GM12878 (cell line): ENCODE measurements at regions not wholly inside any gene's neighbourhood (a gene's known extent, or its start where the extent isn't known, plus 50 kb on each side); places are given as distances from the start of the nearest gene placed in this dataset.

ENCODE experiments used
- ATAC-seq: fragments of 200-7000 bp; cut with Tn5 transposase; 3 replicates; pipeline ENCODE4 v1.9.1; 2020; ENCODE audit warnings: mild to moderate bottlenecking, moderate library complexity
- BruUV-seq: library from RNA; stranded (reverse); fragments of 400-500 nt; replicated peaks from 2 replicates; lab custom pipeline; 2021; lab: Mats Ljungman, UMichigan
- CTCF ChIA-PET: fragments of 300-600 bp; sonication (Branson Sonifier 250); formaldehyde crosslinking; extraction: SDS; loops from one replicate; lab custom pipeline; 2021; ENCODE audit warnings: inconsistent platforms; lab: Yijun Ruan, JAX
- POLR2A ChIA-PET: fragments of 350-600 bp; formaldehyde crosslinking; extraction: SDS; loops from one replicate; lab custom pipeline; 2021; ENCODE audit warnings: inconsistent platforms; lab: Charles Lee
- RAD21 ChIA-PET: fragments of 300-600 bp; sonication (Branson Sonifier 250); formaldehyde crosslinking; loops from one replicate; lab custom pipeline; 2023; ENCODE audit warnings: antibody characterized with exemption; ENCODE audit not compliant: unreplicated experiment; lab: Charles Lee
- SMC1A ChIA-PET: fragments of 300-600 bp; sonication (Branson Sonifier 250); formaldehyde crosslinking; loops from one replicate; lab custom pipeline; 2023; ENCODE audit not compliant: unreplicated experiment, uncharacterized antibody; lab: Charles Lee
- DNase-seq: peaks from one replicate; pipeline ENCODE4 v3.0.0-alpha.2; 2011; ENCODE audit warnings: low read depth, low spot score
- FAIRE-seq: peaks from 3 replicates; lab custom pipeline; 2011; peaks lifted over from hg19 to GRCh38; lab: Jason Lieb, UNC
- H2AFZ ChIP-seq: 2 replicates; pipeline ENCODE4 v1.6.0; 2011; ENCODE audit warnings: low read depth, low read length, control low read depth; ENCODE audit not compliant: control insufficient read depth
- H3K27ac ChIP-seq: 2 replicates; pipeline ENCODE4 v1.5.1; 2011; ENCODE audit warnings: control low read depth; ENCODE audit not compliant: control insufficient read depth, insufficient read depth
- H3K27me3 ChIP-seq, 2 experiments: replicated peaks in 1 of 2; 2 replicates each; pipeline versions ENCODE4 v1.6.0 to v1.6.1; 2011; ENCODE audit warnings: low read length in 1 of 2; ENCODE audit not compliant: control insufficient read depth in 2 of 2, insufficient read depth in 2 of 2
- H3K36me3 ChIP-seq, 2 experiments: 2 replicates each; pipeline ENCODE4 v1.5.1; 2011; ENCODE audit warnings: low read length in 1 of 2; ENCODE audit not compliant: control insufficient read depth in 2 of 2, insufficient read depth in 2 of 2
- H3K4me1 ChIP-seq: 2 replicates; pipeline ENCODE4 v1.6.1; 2011; ENCODE audit warnings: mild to moderate bottlenecking, low read length, moderate library complexity, mixed read lengths; ENCODE audit not compliant: control insufficient read depth, insufficient read depth
- H3K4me2 ChIP-seq: 2 replicates; pipeline ENCODE4 v1.6.0; 2011; ENCODE audit warnings: control low read depth; ENCODE audit not compliant: control insufficient read depth, insufficient read depth
- H3K4me3 ChIP-seq: fragments of 200-600 bp; sonication (generic); 2 replicates; pipeline ENCODE4 v1.5.1; 2016
- H3K79me2 ChIP-seq: 2 replicates; pipeline ENCODE4 v1.6.0; 2011; ENCODE audit warnings: low read length; ENCODE audit not compliant: control insufficient read depth, insufficient read depth
- H3K9ac ChIP-seq: 2 replicates; pipeline ENCODE4 v1.8.0; 2011; ENCODE audit warnings: low read length, control low read depth, mixed read lengths; ENCODE audit not compliant: control insufficient read depth, insufficient read depth
- H3K9me3 ChIP-seq: replicated peaks from 3 replicates; pipeline ENCODE4 v1.5.1; 2011; ENCODE audit warnings: mild to moderate bottlenecking, low read length; ENCODE audit not compliant: control insufficient read depth, insufficient read depth
- H4K20me1 ChIP-seq: 2 replicates; pipeline ENCODE4 v1.6.0; 2011; ENCODE audit not compliant: control insufficient read depth, insufficient read depth
- BMI1 ChIP-seq: fragments of 450-650 bp; IDR thresholded peaks from 2 replicates; pipeline ENCODE4 v1.6.1; 2016; ENCODE audit warnings: mild to moderate bottlenecking, moderate library complexity, borderline replicate concordance
- BRCA1 ChIP-seq: IDR thresholded peaks from 2 replicates; pipeline ENCODE4 v1.6.1; 2011; ENCODE audit warnings: low read depth, low read length, improper control_type of control experiment
- DPF2 ChIP-seq: fragments of 450-650 bp; IDR thresholded peaks from 2 replicates; pipeline ENCODE4 v1.6.1; 2017; ENCODE audit warnings: mild to moderate bottlenecking
- GATAD2B ChIP-seq: fragments of 450-650 bp; conservative IDR thresholded peaks from 2 replicates; pipeline ENCODE4 v1.6.1; 2017; ENCODE audit warnings: low read depth, mild to moderate bottlenecking, moderate library complexity
- IKZF1 ChIP-seq: fragments of 450-650 bp; conservative IDR thresholded peaks from 2 replicates; pipeline ENCODE4 v1.6.1; 2017; ENCODE audit warnings: antibody characterized with exemption, mild to moderate bottlenecking
- NFYB ChIP-seq: IDR thresholded peaks from 2 replicates; pipeline ENCODE4 v1.6.1; 2011; ENCODE audit warnings: low read depth, mild to moderate bottlenecking, low read length, improper control_type of control experiment, moderate library complexity; ENCODE audit not compliant: insufficient read depth
- SP1 ChIP-seq: IDR thresholded peaks from one replicate; pipeline ENCODE4 v1.6.1; 2011; ENCODE audit warnings: low read depth, low read length
- SREBF2 ChIP-seq: IDR thresholded peaks from 2 replicates; pipeline ENCODE4 v1.6.1; 2012; ENCODE audit warnings: mild to moderate bottlenecking, low read length
- STAT3 ChIP-seq: IDR thresholded peaks from 2 replicates; pipeline ENCODE4 v1.6.1; 2011; ENCODE audit warnings: low read depth, low read length, improper control_type of control experiment
- TCF7 ChIP-seq: IDR thresholded peaks from 2 replicates; pipeline ENCODE4 v1.6.1; 2014; ENCODE audit warnings: antibody characterized with exemption, borderline replicate concordance
- ZZZ3 ChIP-seq: IDR thresholded peaks from 2 replicates; pipeline ENCODE4 v1.6.1; 2011; ENCODE audit warnings: low read depth; ENCODE audit not compliant: control insufficient read depth, insufficient read length
- WGBS: methylation state at CpG from one replicate; pipeline ENCODE4 v1.1.6; 2016; ENCODE audit warnings: low lambda C conversion rate; ENCODE audit not compliant: insufficient replicate concordance, insufficient coverage; ENCODE audit errors: missing lambda C conversion rate; 5-methylcytosine and 5-hydroxymethylcytosine counted together
- in situ Hi-C: fragments of 300-500 bp; cut with MboI; formaldehyde crosslinking; loops from 9 replicates; pipeline ENCODE4 v1.14.3; 2018; ENCODE audit warnings: mixed read lengths
- intact Hi-C: fragments of 100-400 bp; cut with micrococcal nuclease; formaldehyde crosslinking; loops from one replicate; pipeline ENCODE4 v1.14.2; 2022; ENCODE audit not compliant: unreplicated experiment
- TF ChIP-seq, protein P1 (sequence below): fragments of 450-650 bp; IDR thresholded peaks from 2 replicates; pipeline ENCODE4 v1.6.1; 2017; ENCODE audit warnings: borderline replicate concordance
- TF ChIP-seq, protein P2 (sequence below): IDR thresholded peaks from 2 replicates; pipeline ENCODE4 v1.6.1; 2012; ENCODE audit warnings: low read depth, low read length, improper control_type of control experiment
- TF ChIP-seq, protein P3 (sequence below): fragments of 150-350 bp; IDR thresholded peaks from 2 replicates; pipeline ENCODE4 v1.6.1; 2016; ENCODE audit warnings: low read depth, low read length
- TF ChIP-seq, protein P4 (sequence below): IDR thresholded peaks from 2 replicates; pipeline ENCODE4 v1.6.1; 2012; ENCODE audit warnings: low read length, inconsistent platforms
- TF ChIP-seq, protein P5 (sequence below): fragments of 450-650 bp; formaldehyde crosslinking; IDR thresholded peaks from 2 replicates; pipeline ENCODE4 v1.4.0; 2020; ENCODE audit warnings: mild to moderate bottlenecking, moderate library complexity

DNA sequence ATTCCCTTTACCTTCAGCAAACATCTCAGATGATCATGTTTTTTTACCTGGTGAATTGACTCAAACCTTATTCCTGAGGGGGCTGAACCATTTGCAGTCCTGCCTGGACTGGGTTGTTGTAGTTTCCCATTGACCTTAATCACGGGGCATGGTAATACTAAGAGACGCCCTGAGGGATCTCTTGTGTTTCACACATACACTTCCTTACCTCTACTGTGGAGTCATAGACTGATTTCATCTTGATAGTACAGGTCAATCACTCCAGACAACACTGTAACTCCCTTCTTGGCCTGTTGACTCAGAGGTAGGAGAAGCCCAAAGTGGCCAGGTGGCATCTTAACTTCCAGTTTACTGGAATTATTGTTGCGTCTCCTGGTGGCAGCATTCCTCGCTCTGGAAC is 1064.0 kb upstream of the PCDH10 start:
- ChIA-PET POLR2A (no interaction called here), SMC1A (no interaction called here), RAD21 (no interaction called here), CTCF (no interaction called here)
- intact Hi-C loops, result no loop called here
- Histone ChIP-seq H3K9me3 (no peaks in the 10 kb centered on the region), H4K20me1 (no peaks in the 10 kb centered on the region), H3K9ac (no peak overlapping the region), H3K79me2 (no peaks in the 10 kb centered on the region), H3K4me1 (no peaks in the 10 kb centered on the region), H3K36me3 (no peaks in the 10 kb centered on the region), H3K4me3 (no peak overlapping the region), H3K4me2 (no peak overlapping the region), H3K27me3 (no peaks in the 10 kb centered on the region), H3K27ac (no peak overlapping the region), H2AFZ (no peak overlapping the region)
- WGBS, result 24% methylated on average over 4 of the region's 4 CpGs
- in situ Hi-C loops, result no loop called here
- DNase-seq (no peak), FAIRE-seq (no peak), ATAC-seq (no peak)
- no TSS peak for BruUV-seq
- TF ChIP-seq, protein P1, sequence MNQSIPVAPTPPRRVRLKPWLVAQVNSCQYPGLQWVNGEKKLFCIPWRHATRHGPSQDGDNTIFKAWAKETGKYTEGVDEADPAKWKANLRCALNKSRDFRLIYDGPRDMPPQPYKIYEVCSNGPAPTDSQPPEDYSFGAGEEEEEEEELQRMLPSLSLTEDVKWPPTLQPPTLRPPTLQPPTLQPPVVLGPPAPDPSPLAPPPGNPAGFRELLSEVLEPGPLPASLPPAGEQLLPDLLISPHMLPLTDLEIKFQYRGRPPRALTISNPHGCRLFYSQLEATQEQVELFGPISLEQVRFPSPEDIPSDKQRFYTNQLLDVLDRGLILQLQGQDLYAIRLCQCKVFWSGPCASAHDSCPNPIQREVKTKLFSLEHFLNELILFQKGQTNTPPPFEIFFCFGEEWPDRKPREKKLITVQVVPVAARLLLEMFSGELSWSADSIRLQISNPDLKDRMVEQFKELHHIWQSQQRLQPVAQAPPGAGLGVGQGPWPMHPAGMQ, result no peak
- no peak for TF ChIP-seq DPF2
- TF ChIP-seq SREBF2, result no peak
- no peak for TF ChIP-seq NFYB
- TF ChIP-seq, protein P2, sequence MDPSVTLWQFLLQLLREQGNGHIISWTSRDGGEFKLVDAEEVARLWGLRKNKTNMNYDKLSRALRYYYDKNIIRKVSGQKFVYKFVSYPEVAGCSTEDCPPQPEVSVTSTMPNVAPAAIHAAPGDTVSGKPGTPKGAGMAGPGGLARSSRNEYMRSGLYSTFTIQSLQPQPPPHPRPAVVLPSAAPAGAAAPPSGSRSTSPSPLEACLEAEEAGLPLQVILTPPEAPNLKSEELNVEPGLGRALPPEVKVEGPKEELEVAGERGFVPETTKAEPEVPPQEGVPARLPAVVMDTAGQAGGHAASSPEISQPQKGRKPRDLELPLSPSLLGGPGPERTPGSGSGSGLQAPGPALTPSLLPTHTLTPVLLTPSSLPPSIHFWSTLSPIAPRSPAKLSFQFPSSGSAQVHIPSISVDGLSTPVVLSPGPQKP, result no peak
- TF ChIP-seq GATAD2B, result no peak
- TF ChIP-seq TCF7, result no peak
- no peak for TF ChIP-seq SP1
- no peak for TF ChIP-seq ZZZ3
- no peak for TF ChIP-seq STAT3
- TF ChIP-seq IKZF1, result no peak
- TF ChIP-seq, protein P3, sequence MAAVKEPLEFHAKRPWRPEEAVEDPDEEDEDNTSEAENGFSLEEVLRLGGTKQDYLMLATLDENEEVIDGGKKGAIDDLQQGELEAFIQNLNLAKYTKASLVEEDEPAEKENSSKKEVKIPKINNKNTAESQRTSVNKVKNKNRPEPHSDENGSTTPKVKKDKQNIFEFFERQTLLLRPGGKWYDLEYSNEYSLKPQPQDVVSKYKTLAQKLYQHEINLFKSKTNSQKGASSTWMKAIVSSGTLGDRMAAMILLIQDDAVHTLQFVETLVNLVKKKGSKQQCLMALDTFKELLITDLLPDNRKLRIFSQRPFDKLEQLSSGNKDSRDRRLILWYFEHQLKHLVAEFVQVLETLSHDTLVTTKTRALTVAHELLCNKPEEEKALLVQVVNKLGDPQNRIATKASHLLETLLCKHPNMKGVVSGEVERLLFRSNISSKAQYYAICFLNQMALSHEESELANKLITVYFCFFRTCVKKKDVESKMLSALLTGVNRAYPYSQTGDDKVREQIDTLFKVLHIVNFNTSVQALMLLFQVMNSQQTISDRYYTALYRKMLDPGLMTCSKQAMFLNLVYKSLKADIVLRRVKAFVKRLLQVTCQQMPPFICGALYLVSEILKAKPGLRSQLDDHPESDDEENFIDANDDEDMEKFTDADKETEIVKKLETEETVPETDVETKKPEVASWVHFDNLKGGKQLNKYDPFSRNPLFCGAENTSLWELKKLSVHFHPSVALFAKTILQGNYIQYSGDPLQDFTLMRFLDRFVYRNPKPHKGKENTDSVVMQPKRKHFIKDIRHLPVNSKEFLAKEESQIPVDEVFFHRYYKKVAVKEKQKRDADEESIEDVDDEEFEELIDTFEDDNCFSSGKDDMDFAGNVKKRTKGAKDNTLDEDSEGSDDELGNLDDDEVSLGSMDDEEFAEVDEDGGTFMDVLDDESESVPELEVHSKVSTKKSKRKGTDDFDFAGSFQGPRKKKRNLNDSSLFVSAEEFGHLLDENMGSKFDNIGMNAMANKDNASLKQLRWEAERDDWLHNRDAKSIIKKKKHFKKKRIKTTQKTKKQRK, result no peak
- TF ChIP-seq, protein P4, sequence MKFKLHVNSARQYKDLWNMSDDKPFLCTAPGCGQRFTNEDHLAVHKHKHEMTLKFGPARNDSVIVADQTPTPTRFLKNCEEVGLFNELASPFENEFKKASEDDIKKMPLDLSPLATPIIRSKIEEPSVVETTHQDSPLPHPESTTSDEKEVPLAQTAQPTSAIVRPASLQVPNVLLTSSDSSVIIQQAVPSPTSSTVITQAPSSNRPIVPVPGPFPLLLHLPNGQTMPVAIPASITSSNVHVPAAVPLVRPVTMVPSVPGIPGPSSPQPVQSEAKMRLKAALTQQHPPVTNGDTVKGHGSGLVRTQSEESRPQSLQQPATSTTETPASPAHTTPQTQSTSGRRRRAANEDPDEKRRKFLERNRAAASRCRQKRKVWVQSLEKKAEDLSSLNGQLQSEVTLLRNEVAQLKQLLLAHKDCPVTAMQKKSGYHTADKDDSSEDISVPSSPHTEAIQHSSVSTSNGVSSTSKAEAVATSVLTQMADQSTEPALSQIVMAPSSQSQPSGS, result no peak
- TF ChIP-seq, protein P5, sequence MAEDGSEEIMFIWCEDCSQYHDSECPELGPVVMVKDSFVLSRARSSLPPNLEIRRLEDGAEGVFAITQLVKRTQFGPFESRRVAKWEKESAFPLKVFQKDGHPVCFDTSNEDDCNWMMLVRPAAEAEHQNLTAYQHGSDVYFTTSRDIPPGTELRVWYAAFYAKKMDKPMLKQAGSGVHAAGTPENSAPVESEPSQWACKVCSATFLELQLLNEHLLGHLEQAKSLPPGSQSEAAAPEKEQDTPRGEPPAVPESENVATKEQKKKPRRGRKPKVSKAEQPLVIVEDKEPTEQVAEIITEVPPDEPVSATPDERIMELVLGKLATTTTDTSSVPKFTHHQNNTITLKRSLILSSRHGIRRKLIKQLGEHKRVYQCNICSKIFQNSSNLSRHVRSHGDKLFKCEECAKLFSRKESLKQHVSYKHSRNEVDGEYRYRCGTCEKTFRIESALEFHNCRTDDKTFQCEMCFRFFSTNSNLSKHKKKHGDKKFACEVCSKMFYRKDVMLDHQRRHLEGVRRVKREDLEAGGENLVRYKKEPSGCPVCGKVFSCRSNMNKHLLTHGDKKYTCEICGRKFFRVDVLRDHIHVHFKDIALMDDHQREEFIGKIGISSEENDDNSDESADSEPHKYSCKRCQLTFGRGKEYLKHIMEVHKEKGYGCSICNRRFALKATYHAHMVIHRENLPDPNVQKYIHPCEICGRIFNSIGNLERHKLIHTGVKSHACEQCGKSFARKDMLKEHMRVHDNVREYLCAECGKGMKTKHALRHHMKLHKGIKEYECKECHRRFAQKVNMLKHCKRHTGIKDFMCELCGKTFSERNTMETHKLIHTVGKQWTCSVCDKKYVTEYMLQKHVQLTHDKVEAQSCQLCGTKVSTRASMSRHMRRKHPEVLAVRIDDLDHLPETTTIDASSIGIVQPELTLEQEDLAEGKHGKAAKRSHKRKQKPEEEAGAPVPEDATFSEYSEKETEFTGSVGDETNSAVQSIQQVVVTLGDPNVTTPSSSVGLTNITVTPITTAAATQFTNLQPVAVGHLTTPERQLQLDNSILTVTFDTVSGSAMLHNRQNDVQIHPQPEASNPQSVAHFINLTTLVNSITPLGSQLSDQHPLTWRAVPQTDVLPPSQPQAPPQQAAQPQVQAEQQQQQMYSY (CRISPR knock-in tag), result no peak
- no peak for TF ChIP-seq BRCA1
- no peak for TF ChIP-seq BMI1
